ENCODE measurements at regions not wholly inside any gene's neighbourhood (a gene's known extent, or its start where the extent isn't known, plus 50 kb on each side); places are given as distances from the start of the nearest gene placed in this dataset.
"Not testable (repeated sequence)": the region's sequence is repeated elsewhere in the genome, so short reads cannot be mapped to it uniquely, and the experiment has no call there.

DNA sequence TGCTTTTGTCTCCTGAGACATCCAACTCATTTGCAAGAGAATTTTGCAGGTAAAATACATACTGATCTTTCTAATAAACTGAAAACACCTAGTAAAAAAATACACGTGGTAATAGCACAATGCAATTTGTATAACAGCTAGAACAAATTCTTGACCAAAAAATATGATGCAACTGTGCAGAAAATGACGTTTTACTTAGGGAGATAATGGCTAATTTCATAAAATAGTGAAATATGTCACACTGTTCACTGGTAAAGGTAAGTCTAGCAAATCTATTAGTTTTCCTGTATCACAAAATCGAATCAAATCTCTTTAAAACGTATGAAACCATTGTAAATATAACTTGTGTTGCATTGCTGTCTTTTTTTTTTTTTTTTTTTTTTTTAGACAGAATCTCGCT lies 130.0 kb downstream of the VPREB1 start:
- no peaks in the 10 kb centered on the region for H3K27me3 ChIP-seq
- H3K27ac ChIP-seq, result no peak overlapping the region; the same call in 1 of the 2 replicates
- H3K4me1 ChIP-seq, result peaks cover 87% of the 10 kb centered on the region

DNA sequence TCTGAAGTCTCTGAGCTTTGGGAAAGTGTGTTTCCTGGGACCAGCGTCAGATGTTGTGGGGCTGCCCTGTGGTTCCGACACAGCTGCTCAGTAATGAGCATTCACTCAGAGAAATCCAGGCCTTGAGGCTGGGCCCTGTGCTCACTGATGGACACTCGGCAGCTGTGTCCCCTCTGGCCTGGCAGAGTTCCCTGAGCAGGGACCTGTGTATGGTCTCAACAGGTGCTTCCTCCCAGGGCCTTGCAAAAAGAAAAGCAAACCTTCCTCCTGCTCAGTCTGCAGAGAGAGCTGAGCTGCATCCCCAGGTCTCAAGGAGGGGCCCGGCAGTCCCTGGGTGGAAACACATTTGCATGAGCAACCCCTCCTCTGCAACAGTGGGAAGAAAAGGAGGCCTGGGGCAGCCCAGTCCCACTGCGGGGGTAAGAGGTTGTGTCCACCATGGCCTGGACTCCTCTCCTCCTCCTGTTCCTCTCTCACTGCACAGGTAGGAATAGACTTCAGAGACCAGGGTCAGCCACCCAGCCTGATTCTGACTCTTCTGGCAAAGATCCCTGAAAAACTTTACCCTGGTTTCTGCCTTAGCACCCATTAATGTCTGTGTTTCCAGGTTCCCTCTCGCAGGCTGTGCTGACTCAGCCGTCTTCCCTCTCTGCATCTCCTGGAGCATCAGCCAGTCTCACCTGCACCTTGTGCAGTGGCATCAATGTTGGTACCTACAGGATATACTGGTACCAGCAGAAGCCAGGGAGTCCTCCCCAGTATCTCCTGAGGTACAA lies 131.2 kb downstream of the VPREB1 start:
- no peaks in the 10 kb centered on the region for H3K27me3 ChIP-seq
- no peak overlapping the region for H3K4me3 ChIP-seq
- DNase-seq, result peak; percentile 97 to 98
- peaks cover 84% of the 10 kb centered on the region for H3K4me1 ChIP-seq
- H3K27ac ChIP-seq, result peak overlapping the region; percentile 94
- no peaks in the 10 kb centered on the region for H3K9me3 ChIP-seq (replicated peaks)
- H3K36me3 ChIP-seq, result no peaks in the 10 kb centered on the region

More for the DNA sequence above, 130.0 kb downstream of the VPREB1 start:
- H3K9me3 ChIP-seq (replicated peaks), result no peaks in the 10 kb centered on the region
- H3K36me3 ChIP-seq, result no peaks in the 10 kb centered on the region
- H3K4me3 ChIP-seq, result no peak overlapping the region
- DNase-seq, result no peak

DNA sequence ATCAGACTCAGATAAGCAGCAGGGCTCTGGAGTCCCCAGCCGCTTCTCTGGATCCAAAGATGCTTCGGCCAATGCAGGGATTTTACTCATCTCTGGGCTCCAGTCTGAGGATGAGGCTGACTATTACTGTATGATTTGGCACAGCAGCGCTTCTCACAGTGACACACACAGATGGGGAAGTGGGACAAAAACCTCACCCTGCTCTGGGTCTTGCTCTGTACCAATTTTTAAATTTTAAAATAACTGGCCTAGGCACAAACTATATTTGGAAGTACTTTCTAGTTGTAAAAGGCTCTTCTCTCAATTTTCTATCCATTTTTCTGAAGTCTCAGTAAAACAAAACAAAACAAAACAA lies 131.7 kb downstream of the VPREB1 start:
- Histone ChIP-seq H3K27me3 (no peaks in the 10 kb centered on the region), H3K4me1 (peaks cover 83% of the 10 kb centered on the region)

DNA sequence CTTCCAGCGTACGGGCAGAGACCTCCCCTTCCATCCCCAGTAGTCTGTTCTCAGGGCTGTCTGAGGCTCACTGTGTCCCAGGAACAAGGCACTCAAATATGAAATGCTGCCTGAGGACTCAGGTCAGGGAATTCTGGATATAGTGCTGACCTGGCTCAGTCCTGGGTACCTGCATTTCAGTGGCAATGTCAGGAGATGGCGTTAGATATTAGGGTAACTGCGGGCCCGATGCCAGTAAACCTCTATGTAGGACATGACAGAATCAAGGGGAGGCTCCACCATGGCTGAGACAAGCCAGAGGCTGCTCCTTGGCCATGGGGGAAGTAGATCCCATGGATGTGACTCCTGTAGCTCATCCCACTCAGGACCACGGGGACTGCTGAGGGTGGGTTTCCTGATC lies 131.7 kb downstream of the ZNF280B start:
- not testable (repeated sequence) for H3K36me3 ChIP-seq; H3K9me3 ChIP-seq (replicated peaks); H3K4me3 ChIP-seq; H3K27me3 ChIP-seq; DNase-seq; H3K27ac ChIP-seq
- peaks cover 83% of the 10 kb centered on the region for H3K4me1 ChIP-seq

More for the DNA sequence above, 131.7 kb downstream of the VPREB1 start:
- Histone ChIP-seq H3K36me3 (no peaks in the 10 kb centered on the region), H3K4me3 (no peak overlapping the region), H3K27ac (no peak overlapping the region; the same call in 1 of the 2 replicates), H3K9me3 (replicated peaks) (no peaks in the 10 kb centered on the region)
- DNase-seq, result no peak

DNA sequence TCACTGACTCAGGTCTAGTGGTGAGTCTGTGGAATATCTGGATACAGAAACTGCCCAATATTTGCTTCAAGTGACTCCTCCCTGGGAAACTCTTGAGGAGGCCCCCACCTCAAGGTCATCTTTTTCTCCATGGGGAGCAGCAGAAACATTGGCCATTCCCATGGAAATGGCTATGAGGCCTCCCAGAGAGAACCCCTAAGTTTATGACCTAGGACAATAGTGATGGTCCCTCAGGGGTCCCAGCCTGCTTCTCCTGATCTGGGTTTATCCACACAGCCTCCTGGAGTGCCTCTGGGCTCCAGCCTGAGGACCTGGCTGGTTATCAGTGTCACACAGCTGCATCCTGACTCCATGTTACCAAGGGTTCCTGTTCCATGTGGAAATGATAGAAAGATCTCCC lies 131.2 kb downstream of the ZNF280B start:
- Histone ChIP-seq H3K9me3 (replicated peaks) (no peaks in the 10 kb centered on the region), H3K4me1 (peaks cover 81% of the 10 kb centered on the region), H3K27ac (no peak overlapping the region), H3K4me3 (no peak overlapping the region), H3K27me3 (no peaks in the 10 kb centered on the region), H3K36me3 (no peaks in the 10 kb centered on the region)
- DNase-seq, result no peak

DNA sequence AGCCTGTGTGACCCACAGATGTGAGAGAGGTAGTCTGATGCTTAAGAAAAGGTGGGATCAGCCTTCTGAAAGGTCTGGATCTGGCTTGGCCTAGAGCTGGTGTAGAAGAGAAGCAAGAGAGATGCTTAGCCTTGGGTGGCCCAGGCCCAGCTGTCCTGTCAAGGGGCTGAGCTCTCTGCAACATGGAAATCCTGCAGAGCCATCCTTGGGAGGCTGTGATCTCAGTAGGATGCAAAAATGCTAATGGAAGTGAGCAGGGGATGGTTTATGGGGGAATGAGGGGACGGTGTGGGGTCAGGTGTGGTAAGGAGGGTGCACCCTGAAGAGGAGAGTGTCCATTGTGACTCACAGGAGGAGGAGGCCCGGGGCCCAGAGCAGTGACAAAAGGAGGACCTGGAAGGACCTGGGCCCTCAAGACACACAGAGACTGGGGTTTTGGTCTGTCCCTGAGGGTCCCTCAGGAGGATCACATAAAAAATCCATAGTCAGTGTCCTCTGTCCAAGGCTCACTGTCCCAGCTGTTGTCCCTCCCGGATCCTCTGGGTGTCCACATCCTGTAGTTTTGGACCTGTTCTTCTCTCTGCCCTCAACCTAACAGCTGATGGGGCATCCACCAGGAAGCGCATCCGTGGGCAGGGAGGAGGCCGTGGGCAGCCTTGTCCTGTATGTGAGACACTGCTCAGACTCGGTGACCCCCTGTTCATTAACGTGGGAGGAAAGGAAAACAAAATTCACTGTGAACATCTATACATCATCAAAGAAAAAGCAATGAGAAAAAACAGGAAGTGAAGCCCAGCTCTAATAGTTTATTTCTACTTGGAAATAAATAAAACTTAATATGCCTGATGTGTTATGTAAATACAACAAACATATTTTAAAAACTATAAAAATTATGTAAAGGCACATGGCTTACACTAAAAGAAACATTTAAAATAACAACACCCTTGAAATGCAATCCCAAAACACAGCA lies 129.8 kb downstream of the ZNF280B start:
- H3K4me3 ChIP-seq, result no peak overlapping the region
- no peak overlapping the region for H3K27ac ChIP-seq
- peaks cover 76% of the 10 kb centered on the region for H3K4me1 ChIP-seq
- no peaks in the 10 kb centered on the region for H3K27me3 ChIP-seq
- peak in 1 of 2 experiments; percentile 41 for DNase-seq
- H3K9me3 ChIP-seq (replicated peaks), result no peaks in the 10 kb centered on the region
- no peaks in the 10 kb centered on the region for H3K36me3 ChIP-seq

DNA sequence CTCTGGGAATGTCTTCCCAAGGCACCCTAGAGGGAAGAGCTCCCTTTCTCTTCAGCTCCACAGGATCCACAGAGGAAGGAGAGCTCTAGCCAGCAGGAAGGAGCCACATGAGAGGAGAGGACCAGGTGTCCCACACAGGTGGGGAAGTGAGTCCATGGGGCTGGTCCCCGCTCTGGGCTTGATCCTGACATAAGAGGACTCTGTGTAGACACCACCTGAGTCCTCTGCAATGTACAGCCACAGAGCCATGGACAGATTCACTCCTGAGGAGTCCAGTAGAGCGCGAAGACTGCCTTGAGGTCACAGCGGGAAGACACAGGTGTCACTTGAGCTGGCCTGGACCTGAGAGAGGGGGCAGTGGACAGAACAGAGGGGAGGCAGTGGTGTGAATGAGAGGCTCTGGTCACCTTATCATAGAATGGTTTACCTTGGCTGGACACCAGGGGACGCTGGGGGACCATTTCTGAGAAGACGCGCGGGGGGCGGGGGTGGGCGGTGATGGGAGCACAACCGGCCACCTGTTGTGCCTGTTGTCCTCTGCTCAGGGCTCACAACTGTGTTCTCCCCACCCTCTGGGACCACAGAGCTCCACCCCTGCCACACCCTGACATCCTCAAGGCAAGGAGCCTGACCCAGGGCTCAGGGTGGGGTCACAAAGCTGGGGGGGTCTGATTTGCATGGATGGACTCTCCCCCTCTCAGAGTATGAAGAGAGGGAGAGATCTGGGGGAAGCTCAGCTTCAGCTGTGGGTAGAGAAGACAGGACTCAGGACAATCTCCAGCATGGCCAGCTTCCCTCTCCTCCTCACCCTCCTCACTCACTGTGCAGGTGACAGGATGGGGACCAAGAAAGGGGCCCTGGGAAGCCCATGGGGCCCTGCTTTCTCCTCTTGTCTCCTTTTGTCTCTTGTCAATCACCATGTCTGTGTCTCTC lies 128.2 kb downstream of the ZNF280B start:
- no peaks in the 10 kb centered on the region for H3K27me3 ChIP-seq
- peak; percentile 87 to 93 for DNase-seq

DNA sequence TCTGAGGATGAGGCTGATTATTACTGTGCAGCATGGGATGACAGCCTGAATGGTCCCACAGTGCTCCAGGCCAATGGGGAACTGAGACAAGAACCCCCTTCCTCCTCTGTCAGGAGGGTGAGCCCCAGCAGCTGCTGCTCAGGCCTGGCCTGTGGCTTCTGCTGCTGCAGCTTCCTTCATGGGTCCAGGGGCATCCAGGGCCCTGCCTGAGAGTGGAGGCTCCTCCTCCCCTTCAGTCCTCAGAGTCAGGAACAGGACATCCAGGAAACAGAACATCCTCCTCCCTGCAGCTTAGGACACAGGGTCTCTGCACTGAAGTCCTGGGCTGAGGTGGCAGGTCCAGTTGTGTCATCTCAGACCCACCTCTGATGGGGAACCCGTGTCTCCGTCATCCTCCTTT lies 127.2 kb downstream of the ZNF280B start:
- H3K4me3 ChIP-seq; H3K27me3 ChIP-seq; H3K9me3 ChIP-seq (replicated peaks); H3K36me3 ChIP-seq: not testable (repeated sequence)
- Histone ChIP-seq H3K27ac (peak overlapping the region; percentile 42; the same call in 1 of the 2 replicates), H3K4me1 (peaks cover 58% of the 10 kb centered on the region)
- DNase-seq, result peak; percentile 71 to 79

More for the DNA sequence above, 128.2 kb downstream of the ZNF280B start:
- H3K4me1 ChIP-seq, result peaks cover 64% of the 10 kb centered on the region
- peak overlapping the region; percentile 42 for H3K27ac ChIP-seq
- no peaks in the 10 kb centered on the region for H3K36me3 ChIP-seq
- no peaks in the 10 kb centered on the region for H3K9me3 ChIP-seq (replicated peaks)
- H3K4me3 ChIP-seq, result no peak overlapping the region

DNA sequence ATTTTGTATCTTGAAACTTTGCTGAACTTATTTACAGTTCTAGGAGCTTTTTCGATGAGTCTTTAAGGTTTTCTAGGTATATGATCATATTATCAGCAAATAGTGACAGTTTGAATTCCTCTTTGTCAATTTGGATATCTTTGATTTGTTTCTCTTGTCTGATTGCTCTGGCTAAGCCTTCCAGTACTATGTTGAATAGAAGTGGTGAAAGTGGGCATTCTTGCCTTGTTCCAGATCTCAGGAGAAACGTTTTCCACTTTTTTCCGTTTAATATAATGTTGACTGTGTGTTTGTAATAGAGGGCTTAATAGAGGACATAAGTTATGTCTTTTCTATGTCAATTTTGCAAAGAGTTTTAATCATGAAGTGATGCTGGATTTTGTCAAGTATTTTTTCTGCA lies 124.3 kb downstream of the ZNF280B start:
- H3K27me3 ChIP-seq, result no peaks in the 10 kb centered on the region
- H3K27ac ChIP-seq, result no peak overlapping the region
- DNase-seq, result no peak
- no peak overlapping the region for H3K4me3 ChIP-seq
- H3K36me3 ChIP-seq, result no peaks in the 10 kb centered on the region
- H3K4me1 ChIP-seq, result peaks cover 59% of the 10 kb centered on the region
- no peaks in the 10 kb centered on the region for H3K9me3 ChIP-seq (replicated peaks)

DNA sequence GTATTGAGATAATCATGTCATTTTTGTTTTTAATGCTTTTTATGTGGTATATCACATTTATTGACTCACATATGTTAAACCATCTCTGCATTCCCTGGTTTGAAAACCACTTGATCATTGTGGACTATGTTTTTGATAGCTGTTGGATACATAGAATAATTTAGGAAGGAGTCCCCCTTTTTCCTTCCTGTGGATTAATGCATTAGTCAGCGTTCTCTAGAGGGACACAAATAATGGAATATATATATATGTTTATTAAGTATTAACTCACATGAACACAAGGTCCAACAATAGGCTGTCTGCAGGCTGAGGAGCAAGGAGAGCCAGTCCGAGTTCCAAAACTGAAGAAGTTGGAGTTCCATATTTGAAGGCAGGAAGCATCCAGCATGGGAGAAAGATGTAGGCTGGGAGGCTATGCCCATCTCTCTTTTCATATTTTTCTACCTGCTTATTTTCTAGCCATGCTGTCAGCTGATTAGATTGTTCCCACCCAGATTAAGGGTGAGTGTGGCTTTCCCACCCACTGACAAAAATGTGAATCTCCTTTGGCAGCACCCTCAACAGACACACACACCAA lies 123.8 kb downstream of the ZNF280B start:
- Histone ChIP-seq H3K4me1 (peaks cover 56% of the 10 kb centered on the region), H3K27me3 (no peaks in the 10 kb centered on the region), H3K9me3 (replicated peaks) (no peaks in the 10 kb centered on the region), H3K4me3 (no peak overlapping the region), H3K36me3 (no peaks in the 10 kb centered on the region), H3K27ac (no peak overlapping the region)
- DNase-seq, result no peak

DNA sequence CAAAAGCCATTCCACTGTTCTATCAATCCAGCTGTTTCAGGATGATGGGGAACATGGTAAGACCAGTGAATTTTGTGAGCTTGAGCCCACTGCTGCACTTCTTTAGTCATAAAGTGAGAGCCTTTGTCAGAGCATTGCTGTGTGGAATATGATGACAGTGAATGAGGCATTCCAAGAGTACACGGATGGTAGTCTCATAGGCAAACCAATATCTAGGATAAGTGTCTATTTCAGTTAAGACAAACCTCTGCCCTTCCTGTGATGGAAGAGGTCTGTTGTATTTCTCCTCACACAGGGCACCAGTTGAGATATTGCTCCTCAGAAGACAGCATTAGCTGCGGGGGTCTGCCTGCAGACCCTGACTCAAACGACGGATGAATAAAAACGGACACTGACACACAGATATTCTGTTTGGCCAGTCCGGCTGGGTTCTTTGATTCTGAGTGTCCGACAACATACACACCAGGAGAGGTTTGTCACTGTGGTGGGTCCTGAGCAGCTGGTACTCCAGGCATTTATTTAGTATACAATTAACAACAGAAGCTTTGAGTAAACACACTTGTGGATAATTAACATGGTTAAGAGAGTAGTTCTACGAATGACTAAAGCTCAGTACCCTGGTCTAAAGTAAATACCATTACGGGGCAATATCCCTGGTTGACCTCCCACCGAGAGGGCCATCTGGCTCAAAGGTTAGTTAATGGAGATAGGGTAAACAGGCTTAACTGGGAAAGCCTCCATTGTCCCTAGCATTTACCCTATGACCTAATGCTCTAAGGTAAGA lies 121.7 kb downstream of the ZNF280B start:
- Histone ChIP-seq H3K9me3 (replicated peaks) (no peaks in the 10 kb centered on the region; the same call in 1 of the 2 replicates), H3K36me3 (no peaks in the 10 kb centered on the region), H3K27ac (peak overlapping the region; percentile 44), H3K4me1 (peaks cover 37% of the 10 kb centered on the region), H3K27me3 (no peaks in the 10 kb centered on the region), H3K4me3 (no peak overlapping the region)
- DNase-seq, result peak; percentile 63 to 73

DNA sequence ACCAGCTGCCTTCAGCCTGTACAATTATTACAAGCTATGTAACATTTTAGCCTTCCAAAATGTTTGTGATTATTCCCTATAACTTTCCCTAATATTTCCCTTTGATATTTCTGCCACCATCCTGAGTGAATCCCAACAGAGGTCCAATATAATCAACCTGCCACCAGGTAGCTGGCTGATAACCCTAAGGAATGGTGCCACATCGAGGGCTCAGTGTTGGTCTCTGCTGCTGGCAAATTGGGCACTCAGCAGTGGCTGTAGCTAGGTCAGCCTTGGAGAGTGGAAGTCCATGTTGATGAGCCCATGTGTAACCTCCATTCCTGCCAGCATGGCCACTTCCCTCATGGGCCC lies 121.2 kb downstream of the ZNF280B start:
- Histone ChIP-seq H3K4me1 (peaks cover 34% of the 10 kb centered on the region), H3K4me3 (no peak overlapping the region), H3K27me3 (no peaks in the 10 kb centered on the region)

DNA sequence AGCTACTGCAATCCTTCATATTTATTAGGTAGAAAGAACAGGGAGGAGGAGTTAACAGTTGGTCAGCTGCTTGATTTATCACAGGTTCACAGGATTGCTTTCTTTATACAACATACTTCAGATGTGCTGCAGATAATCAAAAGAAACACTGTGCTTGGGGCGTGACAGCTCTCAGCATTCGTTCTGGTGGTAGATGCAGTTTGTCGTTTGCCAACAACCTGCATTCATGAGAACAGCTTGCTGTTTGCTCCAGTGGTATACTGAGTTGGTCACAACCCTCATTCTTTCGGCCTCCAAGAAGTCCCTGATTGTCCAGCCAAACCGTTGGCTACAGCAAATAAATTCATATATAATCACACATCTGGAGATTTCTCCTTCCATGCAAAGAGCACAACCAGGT lies 120.5 kb downstream of the ZNF280B start:
- H3K36me3 ChIP-seq, result no peaks in the 10 kb centered on the region
- peaks cover 5% of the 10 kb centered on the region; the same call in 1 of the 2 replicates for H3K9me3 ChIP-seq (replicated peaks)
- peak; percentile 63 to 69 for DNase-seq
- H3K4me3 ChIP-seq, result no peak overlapping the region
- H3K27ac ChIP-seq, result peak overlapping the region; percentile 44
- peaks cover 34% of the 10 kb centered on the region for H3K4me1 ChIP-seq
- no peaks in the 10 kb centered on the region for H3K27me3 ChIP-seq

More for the DNA sequence above, 121.2 kb downstream of the ZNF280B start:
- DNase-seq, result no peak
- Histone ChIP-seq H3K36me3 (no peaks in the 10 kb centered on the region), H3K27ac (peak overlapping the region; percentile 44), H3K9me3 (replicated peaks) (no peaks in the 10 kb centered on the region; the same call in 1 of the 2 replicates)

All from SJCRH30 (cell line).